ENCODE measurements at regions not wholly inside any gene's neighbourhood (a gene's known extent, or its start where the extent isn't known, plus 50 kb on each side); places are given as distances from the start of the nearest gene placed in this dataset.

DNA sequence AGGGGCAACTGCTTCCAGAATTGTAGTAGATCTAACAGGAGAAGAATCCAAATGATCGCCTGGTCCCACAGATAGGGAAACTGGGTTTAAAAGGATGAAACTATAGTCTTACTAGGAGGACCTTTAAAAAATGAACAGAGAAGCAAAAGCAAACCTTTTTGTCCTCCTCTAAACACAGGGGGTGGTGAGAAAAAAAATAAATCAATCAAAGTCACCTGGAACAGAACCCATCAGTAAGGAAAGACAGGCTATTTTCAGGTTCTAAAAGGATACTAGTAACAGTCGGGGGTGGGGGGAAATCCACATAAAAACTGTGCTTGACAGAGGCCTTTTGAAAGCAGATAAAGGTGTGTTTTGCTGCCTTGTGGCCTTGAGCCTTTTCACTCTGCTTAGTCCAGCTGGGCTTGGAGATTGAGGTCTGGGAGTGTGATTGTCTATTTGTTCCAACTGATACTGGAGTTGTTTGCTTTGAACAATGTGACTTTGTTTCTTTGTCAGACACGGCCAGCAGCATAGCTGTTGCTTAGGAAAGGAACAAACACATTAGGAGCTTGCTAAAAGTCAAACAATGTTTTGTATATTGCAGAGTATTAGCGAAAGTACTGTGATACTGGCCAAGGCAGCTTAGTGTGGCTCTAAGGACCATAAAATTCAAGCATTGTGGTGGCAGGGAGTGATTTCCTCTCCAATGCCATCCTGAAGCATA, 141.1 kb upstream of the IRF2BP2 start (continued):
- peak; percentile 42; the same call in 1 of the 2 replicates for TF ChIP-seq HOXD1 (CRISPR knock-in tag; IDR thresholded peaks at IDR 0.05)
- TF ChIP-seq, protein P1, sequence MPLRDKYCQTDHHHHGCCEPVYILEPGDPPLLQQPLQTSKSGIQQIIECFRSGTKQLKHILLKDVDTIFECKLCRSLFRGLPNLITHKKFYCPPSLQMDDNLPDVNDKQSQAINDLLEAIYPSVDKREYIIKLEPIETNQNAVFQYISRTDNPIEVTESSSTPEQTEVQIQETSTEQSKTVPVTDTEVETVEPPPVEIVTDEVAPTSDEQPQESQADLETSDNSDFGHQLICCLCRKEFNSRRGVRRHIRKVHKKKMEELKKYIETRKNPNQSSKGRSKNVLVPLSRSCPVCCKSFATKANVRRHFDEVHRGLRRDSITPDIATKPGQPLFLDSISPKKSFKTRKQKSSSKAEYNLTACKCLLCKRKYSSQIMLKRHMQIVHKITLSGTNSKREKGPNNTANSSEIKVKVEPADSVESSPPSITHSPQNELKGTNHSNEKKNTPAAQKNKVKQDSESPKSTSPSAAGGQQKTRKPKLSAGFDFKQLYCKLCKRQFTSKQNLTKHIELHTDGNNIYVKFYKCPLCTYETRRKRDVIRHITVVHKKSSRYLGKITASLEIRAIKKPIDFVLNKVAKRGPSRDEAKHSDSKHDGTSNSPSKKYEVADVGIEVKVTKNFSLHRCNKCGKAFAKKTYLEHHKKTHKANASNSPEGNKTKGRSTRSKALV (CRISPR knock-in tag; IDR thresholded peaks at IDR 0.05) = peak; percentile 59; the same call in 1 of the 2 replicates
- TF ChIP-seq HHEX (CRISPR knock-in tag; IDR thresholded peaks at IDR 0.05) = peak; percentile 42; the same call in 1 of the 2 replicates
- TF ChIP-seq, protein P2, sequence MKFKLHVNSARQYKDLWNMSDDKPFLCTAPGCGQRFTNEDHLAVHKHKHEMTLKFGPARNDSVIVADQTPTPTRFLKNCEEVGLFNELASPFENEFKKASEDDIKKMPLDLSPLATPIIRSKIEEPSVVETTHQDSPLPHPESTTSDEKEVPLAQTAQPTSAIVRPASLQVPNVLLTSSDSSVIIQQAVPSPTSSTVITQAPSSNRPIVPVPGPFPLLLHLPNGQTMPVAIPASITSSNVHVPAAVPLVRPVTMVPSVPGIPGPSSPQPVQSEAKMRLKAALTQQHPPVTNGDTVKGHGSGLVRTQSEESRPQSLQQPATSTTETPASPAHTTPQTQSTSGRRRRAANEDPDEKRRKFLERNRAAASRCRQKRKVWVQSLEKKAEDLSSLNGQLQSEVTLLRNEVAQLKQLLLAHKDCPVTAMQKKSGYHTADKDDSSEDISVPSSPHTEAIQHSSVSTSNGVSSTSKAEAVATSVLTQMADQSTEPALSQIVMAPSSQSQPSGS (CRISPR knock-in tag; IDR thresholded peaks at IDR 0.05) = peak; percentile 76; the same call in 1 of the 2 replicates
- TF ChIP-seq, protein P3, sequence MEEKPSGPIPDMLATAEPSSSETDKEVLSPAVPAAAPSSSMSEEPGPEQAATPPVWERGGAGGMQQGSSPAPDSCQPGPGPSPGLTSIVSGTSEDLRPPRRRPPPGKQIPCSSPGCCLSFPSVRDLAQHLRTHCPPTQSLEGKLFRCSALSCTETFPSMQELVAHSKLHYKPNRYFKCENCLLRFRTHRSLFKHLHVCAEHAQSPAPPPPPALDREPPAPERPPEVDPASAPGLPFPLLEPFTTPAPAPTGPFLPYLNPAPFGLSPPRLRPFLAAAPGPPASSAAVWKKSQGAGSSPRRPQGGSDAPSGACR (CRISPR knock-in tag; IDR thresholded peaks at IDR 0.05) = no peak
- no peak for TF ChIP-seq ZNF124 (CRISPR knock-in tag; IDR thresholded peaks at IDR 0.05)
- peak; percentile 72 to 90; a peak in 3 of 4 replicates for TF ChIP-seq EP300 (IDR thresholded peaks at IDR 0.05; ENCODE audit: low read depth in 2 of 2, low read length in 2 of 2)
- TF ChIP-seq EP300 (CRISPR knock-in tag; IDR thresholded peaks at IDR 0.05; ENCODE audit: borderline replicate concordance) = peak; percentile 82; the same call in 1 of the 2 replicates
- TF ChIP-seq, protein P4, sequence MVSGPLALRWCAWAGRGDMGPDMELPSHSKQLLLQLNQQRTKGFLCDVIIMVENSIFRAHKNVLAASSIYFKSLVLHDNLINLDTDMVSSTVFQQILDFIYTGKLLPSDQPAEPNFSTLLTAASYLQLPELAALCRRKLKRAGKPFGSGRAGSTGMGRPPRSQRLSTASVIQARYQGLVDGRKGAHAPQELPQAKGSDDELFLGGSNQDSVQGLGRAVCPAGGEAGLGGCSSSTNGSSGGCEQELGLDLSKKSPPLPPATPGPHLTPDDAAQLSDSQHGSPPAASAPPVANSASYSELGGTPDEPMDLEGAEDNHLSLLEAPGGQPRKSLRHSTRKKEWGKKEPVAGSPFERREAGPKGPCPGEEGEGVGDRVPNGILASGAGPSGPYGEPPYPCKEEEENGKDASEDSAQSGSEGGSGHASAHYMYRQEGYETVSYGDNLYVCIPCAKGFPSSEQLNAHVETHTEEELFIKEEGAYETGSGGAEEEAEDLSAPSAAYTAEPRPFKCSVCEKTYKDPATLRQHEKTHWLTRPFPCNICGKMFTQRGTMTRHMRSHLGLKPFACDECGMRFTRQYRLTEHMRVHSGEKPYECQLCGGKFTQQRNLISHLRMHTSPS (CRISPR knock-in tag; IDR thresholded peaks at IDR 0.05; ENCODE audit: low read depth) = peak; percentile 50; the same call in 1 of the 2 replicates
- TF ChIP-seq ZNF614 (CRISPR knock-in tag; IDR thresholded peaks at IDR 0.05; ENCODE audit: borderline replicate concordance) = peak; percentile 54; the same call in 1 of the 2 replicates
- TF ChIP-seq CAMTA2 (CRISPR knock-in tag; IDR thresholded peaks at IDR 0.05; ENCODE audit: borderline replicate concordance) = no peak
- TF ChIP-seq, protein P5, sequence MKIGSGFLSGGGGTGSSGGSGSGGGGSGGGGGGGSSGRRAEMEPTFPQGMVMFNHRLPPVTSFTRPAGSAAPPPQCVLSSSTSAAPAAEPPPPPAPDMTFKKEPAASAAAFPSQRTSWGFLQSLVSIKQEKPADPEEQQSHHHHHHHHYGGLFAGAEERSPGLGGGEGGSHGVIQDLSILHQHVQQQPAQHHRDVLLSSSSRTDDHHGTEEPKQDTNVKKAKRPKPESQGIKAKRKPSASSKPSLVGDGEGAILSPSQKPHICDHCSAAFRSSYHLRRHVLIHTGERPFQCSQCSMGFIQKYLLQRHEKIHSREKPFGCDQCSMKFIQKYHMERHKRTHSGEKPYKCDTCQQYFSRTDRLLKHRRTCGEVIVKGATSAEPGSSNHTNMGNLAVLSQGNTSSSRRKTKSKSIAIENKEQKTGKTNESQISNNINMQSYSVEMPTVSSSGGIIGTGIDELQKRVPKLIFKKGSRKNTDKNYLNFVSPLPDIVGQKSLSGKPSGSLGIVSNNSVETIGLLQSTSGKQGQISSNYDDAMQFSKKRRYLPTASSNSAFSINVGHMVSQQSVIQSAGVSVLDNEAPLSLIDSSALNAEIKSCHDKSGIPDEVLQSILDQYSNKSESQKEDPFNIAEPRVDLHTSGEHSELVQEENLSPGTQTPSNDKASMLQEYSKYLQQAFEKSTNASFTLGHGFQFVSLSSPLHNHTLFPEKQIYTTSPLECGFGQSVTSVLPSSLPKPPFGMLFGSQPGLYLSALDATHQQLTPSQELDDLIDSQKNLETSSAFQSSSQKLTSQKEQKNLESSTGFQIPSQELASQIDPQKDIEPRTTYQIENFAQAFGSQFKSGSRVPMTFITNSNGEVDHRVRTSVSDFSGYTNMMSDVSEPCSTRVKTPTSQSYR (CRISPR knock-in tag; IDR thresholded peaks at IDR 0.05; ENCODE audit: borderline replicate concordance) = peak; percentile 54; the same call in 1 of the 2 replicates
- TF ChIP-seq ZNF180 (CRISPR knock-in tag; IDR thresholded peaks at IDR 0.05; ENCODE audit: borderline replicate concordance, low read depth) = no peak
- peak; percentile 59; the same call in 1 of the 2 replicates for TF ChIP-seq FOXP1 (IDR thresholded peaks at IDR 0.05)
- TF ChIP-seq FOXP1 (CRISPR knock-in tag; IDR thresholded peaks at IDR 0.05) = peak; percentile 88
- peak; percentile 71 for TF ChIP-seq HNF4A (CRISPR knock-in tag; IDR thresholded peaks at IDR 0.05)
- TF ChIP-seq ZNF460 (CRISPR knock-in tag; IDR thresholded peaks at IDR 0.05; ENCODE audit: borderline replicate concordance) = no peak
- peak; percentile 56; the same call in 1 of the 2 replicates for TF ChIP-seq CEBPG (CRISPR knock-in tag; IDR thresholded peaks at IDR 0.05)
- TF ChIP-seq, protein P6, sequence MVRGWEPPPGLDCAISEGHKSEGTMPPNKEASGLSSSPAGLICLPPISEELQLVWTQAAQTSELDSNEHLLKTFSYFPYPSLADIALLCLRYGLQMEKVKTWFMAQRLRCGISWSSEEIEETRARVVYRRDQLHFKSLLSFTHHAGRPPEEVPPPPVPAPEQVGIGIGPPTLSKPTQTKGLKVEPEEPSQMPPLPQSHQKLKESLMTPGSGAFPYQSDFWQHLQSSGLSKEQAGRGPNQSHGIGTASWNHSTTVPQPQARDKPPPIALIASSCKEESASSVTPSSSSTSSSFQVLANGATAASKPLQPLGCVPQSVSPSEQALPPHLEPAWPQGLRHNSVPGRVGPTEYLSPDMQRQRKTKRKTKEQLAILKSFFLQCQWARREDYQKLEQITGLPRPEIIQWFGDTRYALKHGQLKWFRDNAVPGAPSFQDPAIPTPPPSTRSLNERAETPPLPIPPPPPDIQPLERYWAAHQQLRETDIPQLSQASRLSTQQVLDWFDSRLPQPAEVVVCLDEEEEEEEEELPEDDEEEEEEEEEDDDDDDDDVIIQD (CRISPR knock-in tag; IDR thresholded peaks at IDR 0.05; ENCODE audit: low read depth) = 0 out of 2 replicates have a peak, but pooled peaks have one; percentile 52
